HEK293T (cell line): ENCODE measurements at regions not wholly inside any gene's neighbourhood (a gene's known extent, or its start where the extent isn't known, plus 50 kb on each side); places are given as distances from the start of the nearest gene placed in this dataset.

Experiments
- FOXM1 ChIP-seq: fragments of 450-650 bp; IDR thresholded peaks from 2 replicates; pipeline ENCODE4 v1.6.1; 2017; ENCODE audit warnings: mild to moderate bottlenecking, borderline replicate concordance
- L3MBTL2 ChIP-seq: fragments of 450-650 bp; conservative IDR thresholded peaks from 2 replicates; pipeline ENCODE4 v1.6.1; 2016; ENCODE audit warnings: mild to moderate bottlenecking
- SP1 ChIP-seq: fragments of 450-650 bp; IDR thresholded peaks from 2 replicates; pipeline ENCODE4 v1.6.1; 2017
- TARDBP ChIP-seq: fragments of 450-650 bp; IDR thresholded peaks from 2 replicates; pipeline ENCODE4 v1.6.1; 2016
- ZNF384 ChIP-seq: fragments of 450-650 bp; IDR thresholded peaks from 2 replicates; pipeline ENCODE4 v1.6.1; 2016

GRCh38 chr5:165321912-165322311 is 1816.5 kb downstream of the MAT2B start:
- no peak for TF ChIP-seq TARDBP
- no peak for TF ChIP-seq SP1
- no peak for TF ChIP-seq FOXM1
- no peak for TF ChIP-seq ZNF384
- TF ChIP-seq L3MBTL2 = no peak
